H9 (cell line): ENCODE measurements at regions not wholly inside any gene's neighbourhood (a gene's known extent, or its start where the extent isn't known, plus 50 kb on each side); places are given as distances from the start of the nearest gene placed in this dataset.

ENCODE experiments used
- DNase-seq: peaks from one replicate; pipeline ENCODE4 v3.0.0-alpha.2; 2017
- H2AFZ ChIP-seq: one replicate; pipeline ENCODE4 v1.6.1; 2013; ENCODE audit warnings: mild to moderate bottlenecking, low read length, control low read depth, moderate library complexity
- H2AK5ac ChIP-seq: 2 replicates; pipeline ENCODE4 v1.6.1; 2013; ENCODE audit warnings: low read length, control low read depth, mixed read lengths; ENCODE audit not compliant: insufficient read length
- H2BK120ac ChIP-seq: one replicate; pipeline ENCODE4 v1.6.1; 2013; ENCODE audit warnings: low read depth, mild to moderate bottlenecking, low read length, control low read depth, inconsistent platforms; ENCODE audit not compliant: poor library complexity, severe bottlenecking
- H2BK12ac ChIP-seq: 2 replicates; pipeline ENCODE4 v1.6.1; 2013; ENCODE audit warnings: low read length, control low read depth, mixed read lengths, low read depth; ENCODE audit not compliant: insufficient read length
- H2BK15ac ChIP-seq: 2 replicates; pipeline ENCODE4 v1.6.1; 2013; ENCODE audit warnings: low read depth, low read length, control low read depth
- H2BK20ac ChIP-seq: one replicate; pipeline ENCODE4 v1.6.1; 2013; ENCODE audit warnings: low read depth, mild to moderate bottlenecking, low read length, control low read depth, inconsistent platforms; ENCODE audit not compliant: poor library complexity, severe bottlenecking
- H2BK5ac ChIP-seq: 2 replicates; pipeline ENCODE4 v1.6.1; 2013; ENCODE audit warnings: low read length, control low read depth, mixed read lengths; ENCODE audit not compliant: insufficient read length
- H3K14ac ChIP-seq: 2 replicates; pipeline ENCODE4 v1.6.1; 2013; ENCODE audit warnings: low read length, control low read depth; ENCODE audit not compliant: insufficient read depth
- H3K18ac ChIP-seq: 2 replicates; pipeline ENCODE4 v1.6.1; 2013; ENCODE audit warnings: low read depth, mild to moderate bottlenecking, mixed read lengths, low read length, control low read depth; ENCODE audit not compliant: insufficient read length
- H3K23ac ChIP-seq: 2 replicates; pipeline ENCODE4 v1.6.1; 2013; ENCODE audit warnings: low read length, control low read depth, mixed read lengths, low read depth; ENCODE audit not compliant: insufficient read length
- H3K23me2 ChIP-seq: 2 replicates; pipeline ENCODE4 v1.6.1; 2013; ENCODE audit warnings: low read depth, mild to moderate bottlenecking, mixed read lengths, low read length, control low read depth; ENCODE audit not compliant: insufficient read length, poor library complexity, severe bottlenecking
- H3K27ac ChIP-seq: 2 replicates; pipeline ENCODE4 v1.5.1; 2013; ENCODE audit warnings: low read length, control low read depth, mixed read lengths, low read depth; ENCODE audit not compliant: insufficient read length
- H3K27me3 ChIP-seq: 2 replicates; pipeline ENCODE4 v1.6.1; 2013; ENCODE audit warnings: low read length, control low read depth, inconsistent platforms; ENCODE audit not compliant: insufficient read depth
- H3K4ac ChIP-seq: 2 replicates; pipeline ENCODE4 v1.6.1; 2013; ENCODE audit warnings: low read depth, mild to moderate bottlenecking, control low read depth, inconsistent platforms, low read length, moderate library complexity
- H3K4me1 ChIP-seq: 2 replicates; pipeline ENCODE4 v1.6.1; 2013; ENCODE audit warnings: low read length, control low read depth, inconsistent platforms; ENCODE audit not compliant: insufficient read depth
- H3K4me2 ChIP-seq: 2 replicates; pipeline ENCODE4 v1.6.1; 2013; ENCODE audit warnings: low read length, control low read depth, mixed read lengths; ENCODE audit not compliant: insufficient read length, insufficient read depth
- H3K56ac ChIP-seq: 2 replicates; pipeline ENCODE4 v1.6.1; 2013; ENCODE audit warnings: low read depth, mild to moderate bottlenecking, mixed read lengths, low read length, control low read depth; ENCODE audit not compliant: insufficient read length
- H3K79me1 ChIP-seq: 2 replicates; pipeline ENCODE4 v1.6.1; 2013; ENCODE audit warnings: low read depth, mild to moderate bottlenecking, moderate library complexity, low read length, control low read depth, inconsistent platforms; ENCODE audit not compliant: insufficient read depth, poor library complexity, severe bottlenecking
- H3K79me2 ChIP-seq: 2 replicates; pipeline ENCODE4 v1.6.1; 2013; ENCODE audit warnings: low read length, control low read depth, inconsistent platforms; ENCODE audit not compliant: insufficient read depth
- H3K9ac ChIP-seq: 2 replicates; pipeline ENCODE4 v1.6.1; 2013; ENCODE audit warnings: low read length, control low read depth, mixed read lengths; ENCODE audit not compliant: insufficient read length; ENCODE audit errors: extremely low read depth
- H3K9me3 ChIP-seq: one replicate; pipeline ENCODE4 v1.6.1; 2013; ENCODE audit warnings: low read depth, low read length, inconsistent platforms; ENCODE audit not compliant: control insufficient read depth
- H3T11ph ChIP-seq: one replicate; pipeline ENCODE4 v1.6.1; 2013; ENCODE audit warnings: mild to moderate bottlenecking, low read length, control low read depth, inconsistent platforms
- H4K20me1 ChIP-seq: one replicate; pipeline ENCODE4 v1.6.1; 2013; ENCODE audit not compliant: control insufficient read depth, insufficient read length, insufficient read depth
- H4K5ac ChIP-seq: 2 replicates; pipeline ENCODE4 v1.6.1; 2013; ENCODE audit warnings: low read depth, mild to moderate bottlenecking, mixed read lengths, low read length, control low read depth; ENCODE audit not compliant: insufficient read length
- H4K8ac ChIP-seq: replicated peaks from 2 replicates; pipeline ENCODE4 v1.6.1; 2013; ENCODE audit warnings: low read length, control low read depth, mixed read lengths, low read depth; ENCODE audit not compliant: insufficient read length
- H4K91ac ChIP-seq: 2 replicates; pipeline ENCODE4 v1.6.1; 2013; ENCODE audit warnings: low read depth, mild to moderate bottlenecking, moderate library complexity, mixed read lengths, low read length, control low read depth; ENCODE audit not compliant: insufficient read length
- H3K27ac Mint-ChIP-seq, 3 experiments: 2 replicates in 2 of 3; 3 replicates in 1 of 3; pipeline ENCODE4 v1.8.0; 2020 to 2021; ENCODE audit warnings: mixed read lengths in 3 of 3, mild to moderate bottlenecking in 1 of 3, moderate library complexity in 1 of 3
- H3K27me3 Mint-ChIP-seq: 2 replicates; pipeline ENCODE4 v1.8.0; 2021; ENCODE audit warnings: low read depth, mild to moderate bottlenecking, moderate library complexity, mixed read lengths
- H3K36me3 Mint-ChIP-seq, 3 experiments: 2 replicates in 2 of 3; 3 replicates in 1 of 3; pipeline ENCODE4 v1.8.0; 2020 to 2021; ENCODE audit warnings: low read depth in 3 of 3, mixed read lengths in 3 of 3; ENCODE audit not compliant: insufficient read depth in 1 of 3
- H3K4me1 Mint-ChIP-seq, 2 experiments: 2 replicates each; pipeline ENCODE4 v1.8.0; 2020; ENCODE audit warnings: mixed read lengths in 2 of 2
- H3K4me3 Mint-ChIP-seq, 2 experiments: 2 replicates in 1 of 2; 3 replicates in 1 of 2; pipeline ENCODE4 v1.8.0; 2020 to 2021; ENCODE audit warnings: mild to moderate bottlenecking in 2 of 2, mixed read lengths in 2 of 2, moderate library complexity in 1 of 2
- H3K9me3 Mint-ChIP-seq, 2 experiments: 2 replicates in 1 of 2; 3 replicates in 1 of 2; pipeline ENCODE4 v1.8.0; 2020; ENCODE audit warnings: mild to moderate bottlenecking in 2 of 2, mixed read lengths in 2 of 2, moderate library complexity in 1 of 2
- WGBS: extraction: QIAGEN DNeasy Blood & Tissue Kit; methylation state at CpG from one replicate; pipeline ENCODE4 v1.1.7; 2013; ENCODE audit warnings: missing lambda C conversion rate, low lambda C conversion rate, mixed read lengths; ENCODE audit not compliant: insufficient read length; ENCODE audit errors: extremely low coverage; 5-methylcytosine and 5-hydroxymethylcytosine counted together
- TF ChIP-seq, protein P1 (sequence below): fragments of 200-600 bp; sonication (generic); conservative IDR thresholded peaks from 3 replicates; pipeline ENCODE4 v1.8.0; 2021; ENCODE audit warnings: antibody characterized with exemption, mild to moderate bottlenecking

DNA sequence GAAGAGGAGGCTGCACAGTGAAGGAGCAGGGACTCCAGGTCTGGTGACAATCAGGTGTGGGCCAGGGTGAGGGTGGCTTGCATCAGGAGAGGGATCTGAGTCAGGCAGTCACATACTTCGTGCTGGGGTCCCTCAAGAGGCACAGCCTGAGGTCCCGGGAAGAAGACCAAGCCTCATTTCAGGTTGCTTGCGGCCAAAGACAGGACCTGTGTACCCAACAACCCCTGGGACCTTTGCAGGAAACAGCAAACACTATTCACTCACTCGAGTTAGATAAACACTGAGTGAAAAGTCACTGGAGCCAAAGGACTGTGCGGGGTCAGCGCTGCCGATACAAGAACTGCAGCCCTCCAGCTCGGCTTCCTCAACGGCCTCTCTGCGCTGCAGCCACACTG, 104.4 kb downstream of the SINHCAF start:
- Histone ChIP-seq H4K91ac (no peak overlapping the region), H2AFZ (no peak overlapping the region), H4K8ac (no peak overlapping the region), H2BK5ac (no peak overlapping the region), H3K56ac (no peak overlapping the region), H3T11ph (no peak overlapping the region), H2AK5ac (no peak overlapping the region), H2BK12ac (no peak overlapping the region), H3K4ac (no peak overlapping the region), H3K4me2 (no peak overlapping the region), H3K27me3 (no peaks in the 10 kb centered on the region), H2BK15ac (no peak overlapping the region), H3K23me2 (no peaks in the 10 kb centered on the region), H3K9me3 (no peaks in the 10 kb centered on the region), H3K9ac (no peak overlapping the region), H3K23ac (no peak overlapping the region), H2BK20ac (no peak overlapping the region), H3K18ac (no peak overlapping the region), H3K79me2 (no peaks in the 10 kb centered on the region), H4K20me1 (no peaks in the 10 kb centered on the region), H2BK120ac (no peak overlapping the region), H3K79me1 (no peaks in the 10 kb centered on the region), H3K4me1 (no peaks in the 10 kb centered on the region; the same call in 1 of the 2 replicates), H4K5ac (no peak overlapping the region), H3K27ac (no peak overlapping the region), H3K14ac (no peak overlapping the region)
- no peak for DNase-seq
- H3K4me1 Mint-ChIP-seq = peaks cover 67 to 72% of the 10 kb centered on the region in 2 experiments
- H3K27ac Mint-ChIP-seq = 0 out of 7 replicates have a peak overlapping the region, but pooled peaks of 2 of the 3 experiments have one; percentile 7 to 29
- no CpG with 5 or more reads among the region's 10 CpGs for WGBS
- no peak overlapping the region for H3K4me3 Mint-ChIP-seq
- H3K9me3 Mint-ChIP-seq = no peaks in the 10 kb centered on the region; a peak in 1 of 5 replicates
- H3K36me3 Mint-ChIP-seq = peaks cover 0 to 1% (median 0%) of the 10 kb centered on the region in 3 experiments; a peak in 3 of 7 replicates
- TF ChIP-seq, protein P1, sequence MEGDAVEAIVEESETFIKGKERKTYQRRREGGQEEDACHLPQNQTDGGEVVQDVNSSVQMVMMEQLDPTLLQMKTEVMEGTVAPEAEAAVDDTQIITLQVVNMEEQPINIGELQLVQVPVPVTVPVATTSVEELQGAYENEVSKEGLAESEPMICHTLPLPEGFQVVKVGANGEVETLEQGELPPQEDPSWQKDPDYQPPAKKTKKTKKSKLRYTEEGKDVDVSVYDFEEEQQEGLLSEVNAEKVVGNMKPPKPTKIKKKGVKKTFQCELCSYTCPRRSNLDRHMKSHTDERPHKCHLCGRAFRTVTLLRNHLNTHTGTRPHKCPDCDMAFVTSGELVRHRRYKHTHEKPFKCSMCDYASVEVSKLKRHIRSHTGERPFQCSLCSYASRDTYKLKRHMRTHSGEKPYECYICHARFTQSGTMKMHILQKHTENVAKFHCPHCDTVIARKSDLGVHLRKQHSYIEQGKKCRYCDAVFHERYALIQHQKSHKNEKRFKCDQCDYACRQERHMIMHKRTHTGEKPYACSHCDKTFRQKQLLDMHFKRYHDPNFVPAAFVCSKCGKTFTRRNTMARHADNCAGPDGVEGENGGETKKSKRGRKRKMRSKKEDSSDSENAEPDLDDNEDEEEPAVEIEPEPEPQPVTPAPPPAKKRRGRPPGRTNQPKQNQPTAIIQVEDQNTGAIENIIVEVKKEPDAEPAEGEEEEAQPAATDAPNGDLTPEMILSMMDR = no peak
- peaks cover 42% of the 10 kb centered on the region for H3K27me3 Mint-ChIP-seq
